Erythroblast (primary cell): ENCODE measurements at regions not wholly inside any gene's neighbourhood (a gene's known extent, or its start where the extent isn't known, plus 50 kb on each side); places are given as distances from the start of the nearest gene placed in this dataset.

Experiments
- GATA1 ChIP-seq: IDR thresholded peaks from 2 replicates; pipeline ENCODE4 v1.6.1; 2011; ENCODE audit warnings: low read depth, mild to moderate bottlenecking, control low read depth, low read length, moderate library complexity
- POLR2A ChIP-seq: IDR thresholded peaks from 2 replicates; pipeline ENCODE4 v1.6.1; 2011; ENCODE audit warnings: mild to moderate bottlenecking, low read length

- no peak for TF ChIP-seq POLR2A
- no peak for TF ChIP-seq GATA1
These were observed 705.5 kb downstream of the DIPK2A start for GRCh38 chr3:144677103-144677502.
